GM19467 (cell line): ENCODE measurements at regions not wholly inside any gene's neighbourhood (a gene's known extent, or its start where the extent isn't known, plus 50 kb on each side); places are given as distances from the start of the nearest gene placed in this dataset.
"Not testable (repeated sequence)": the region's sequence is repeated elsewhere in the genome, so short reads cannot be mapped to it uniquely, and the experiment has no call there.

Source experiments
- ATAC-seq: cut with Tn5 transposase; IDR thresholded peaks from one replicate; pipeline ENCODE4 v1.9.1; 2021; ENCODE audit warnings: mild to moderate bottlenecking, moderate library complexity; ENCODE audit not compliant: unreplicated experiment

DNA sequence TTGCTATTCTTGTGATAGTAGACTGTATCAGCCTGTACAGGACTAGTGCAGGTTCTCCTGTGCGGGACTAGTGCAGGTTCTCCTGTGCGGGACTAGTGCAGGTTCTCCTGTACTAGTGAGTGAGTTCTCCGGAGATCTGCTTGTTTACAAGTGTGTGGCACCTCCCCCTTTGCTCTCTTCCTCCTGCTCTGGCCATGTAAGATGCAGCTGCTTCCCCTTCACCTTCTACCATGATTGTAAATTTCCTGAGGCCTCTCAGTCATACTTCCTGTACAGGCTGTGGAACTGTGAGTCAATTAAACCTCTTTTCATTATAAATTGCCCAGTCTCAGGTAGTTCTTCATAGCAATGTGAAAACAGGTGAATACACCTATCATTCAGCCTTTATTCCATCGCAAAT is 289.6 kb downstream of the TEX29 start:
- ATAC-seq: no peak

DNA sequence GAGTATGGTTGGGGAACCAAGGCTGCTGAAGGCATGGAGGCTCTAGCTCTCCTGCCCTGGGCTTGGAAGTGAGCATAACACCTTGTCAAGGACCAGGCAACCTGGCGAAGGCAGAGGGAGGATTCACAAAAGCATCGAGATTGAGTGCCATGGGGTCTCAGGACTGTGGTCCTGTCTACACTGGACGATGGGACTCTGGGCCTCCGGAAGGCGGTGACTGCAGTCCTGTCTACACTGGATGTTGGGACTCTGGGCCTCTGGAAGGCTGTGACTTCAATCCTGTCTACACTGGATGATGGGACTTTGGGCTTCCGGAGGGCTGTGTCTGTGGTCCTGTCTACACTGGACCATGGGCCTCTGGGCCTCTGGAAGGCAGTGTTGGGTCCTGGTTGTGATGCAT is 290.4 kb downstream of the TEX29 start:
- no peak for ATAC-seq

DNA sequence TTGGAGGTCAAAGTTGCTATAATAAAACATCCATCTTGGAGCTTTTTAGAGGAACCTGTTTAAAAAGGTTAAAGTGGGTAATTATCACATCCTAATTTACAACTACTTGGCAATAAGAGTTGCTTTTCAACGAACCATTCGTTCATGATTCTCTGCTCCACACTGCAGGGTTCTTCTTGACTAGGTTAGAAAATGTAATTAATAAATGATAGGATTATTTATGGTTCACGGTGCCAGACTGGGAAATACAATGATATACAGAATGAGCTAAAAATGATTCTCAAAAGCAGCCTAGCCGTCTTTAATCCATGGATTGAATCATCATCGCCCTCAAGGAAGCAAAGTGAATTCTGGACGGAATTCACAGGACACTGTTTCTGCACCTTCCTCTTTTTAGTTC is 291.2 kb downstream of the TEX29 start:
- ATAC-seq: no peak

DNA sequence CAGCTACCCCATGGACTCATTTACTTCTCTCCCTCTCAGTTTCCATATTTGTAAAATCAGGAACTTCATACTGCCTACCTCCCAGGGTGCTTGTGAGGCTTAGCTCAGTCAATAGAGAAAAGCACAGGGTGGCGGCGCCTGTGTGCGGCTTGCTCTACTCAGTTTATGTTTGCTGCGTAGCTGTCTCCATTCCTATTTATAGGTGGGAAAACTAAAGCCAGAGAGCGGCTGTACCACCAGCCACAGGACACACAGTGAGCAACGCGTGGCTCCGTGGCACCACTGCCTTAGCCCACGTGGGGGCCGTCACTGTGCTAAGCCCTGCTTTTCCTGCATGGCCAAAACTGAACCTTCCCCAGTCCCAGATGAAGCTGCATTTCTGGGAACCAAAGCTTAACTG is 292.4 kb downstream of the TEX29 start:
- no peak for ATAC-seq

DNA sequence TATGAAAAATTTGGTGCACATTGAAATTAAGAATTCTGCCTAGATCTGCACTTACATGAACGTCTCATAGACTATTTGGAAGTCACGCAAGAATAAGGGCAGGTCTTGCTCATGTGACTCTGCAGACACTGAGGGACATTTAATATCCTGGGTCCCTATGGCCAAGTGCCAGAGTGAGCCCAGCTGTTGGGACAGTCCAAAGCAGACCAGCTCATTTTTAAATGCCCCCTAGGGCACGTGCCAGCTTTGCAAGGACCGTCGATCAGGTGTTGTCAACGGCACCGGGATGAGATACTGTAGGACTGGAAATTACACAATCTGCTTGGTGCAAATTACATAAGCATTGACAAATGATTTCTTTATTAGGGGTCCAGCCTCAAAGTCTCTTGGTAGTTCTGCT is 293.6 kb downstream of the TEX29 start:
- no peak for ATAC-seq

DNA sequence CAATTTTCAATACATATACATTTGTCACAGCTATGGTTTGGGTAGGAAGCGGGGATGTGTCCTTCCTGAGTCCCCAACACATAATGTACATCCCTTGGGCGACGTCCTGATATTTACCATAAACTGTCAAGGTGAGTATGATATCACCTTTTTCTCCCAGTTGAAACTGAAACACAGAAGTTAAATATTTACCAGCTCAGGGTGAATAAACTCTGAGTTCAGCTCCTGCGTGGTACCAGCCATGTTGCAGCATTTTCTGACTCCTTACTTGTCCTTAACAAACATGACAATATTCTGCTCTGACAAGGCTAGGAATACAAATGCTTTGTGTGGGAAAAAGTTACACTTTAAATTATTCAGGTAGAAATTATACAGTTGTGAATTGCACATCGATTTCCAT is 294.2 kb downstream of the TEX29 start:
- no peak for ATAC-seq

DNA sequence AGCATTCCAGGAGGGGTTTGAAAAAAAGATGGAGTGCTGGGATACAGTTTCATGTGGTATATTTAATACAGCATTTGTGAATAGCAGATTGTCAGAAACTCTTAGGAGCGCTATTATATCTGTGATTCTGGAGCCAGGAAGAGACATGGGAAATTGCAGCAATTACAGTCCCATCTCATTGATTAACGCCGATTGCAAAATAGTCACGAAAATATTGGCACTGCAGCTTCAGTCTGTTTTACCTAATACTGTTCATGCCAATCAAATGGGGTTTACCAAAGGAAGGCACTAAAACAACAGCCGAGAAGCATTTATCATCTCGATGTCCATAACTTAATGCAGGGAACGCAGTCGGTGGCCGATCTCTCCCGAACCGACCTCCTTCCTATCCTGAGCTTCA is 295.8 kb downstream of the TEX29 start:
- no peak for ATAC-seq

DNA sequence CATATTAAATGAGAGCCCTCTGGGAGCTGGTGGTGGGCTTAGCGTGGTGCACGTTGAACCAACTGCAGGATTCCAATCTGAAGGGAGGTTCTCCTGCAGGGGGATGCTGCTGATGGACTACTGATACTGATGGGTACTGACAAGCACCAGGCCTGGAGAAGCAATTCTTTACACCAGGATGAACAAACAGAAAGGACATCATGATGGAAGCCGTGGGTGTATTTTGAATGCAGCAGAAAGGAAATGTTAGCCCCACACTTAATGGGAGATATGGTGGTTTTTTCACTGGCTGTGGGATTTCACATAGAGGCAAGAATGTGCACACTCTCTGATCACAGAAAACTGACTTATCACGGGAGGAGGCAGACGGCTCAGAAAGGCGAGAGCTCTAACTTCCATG is 299.7 kb downstream of the TEX29 start:
- ATAC-seq: no peak

DNA sequence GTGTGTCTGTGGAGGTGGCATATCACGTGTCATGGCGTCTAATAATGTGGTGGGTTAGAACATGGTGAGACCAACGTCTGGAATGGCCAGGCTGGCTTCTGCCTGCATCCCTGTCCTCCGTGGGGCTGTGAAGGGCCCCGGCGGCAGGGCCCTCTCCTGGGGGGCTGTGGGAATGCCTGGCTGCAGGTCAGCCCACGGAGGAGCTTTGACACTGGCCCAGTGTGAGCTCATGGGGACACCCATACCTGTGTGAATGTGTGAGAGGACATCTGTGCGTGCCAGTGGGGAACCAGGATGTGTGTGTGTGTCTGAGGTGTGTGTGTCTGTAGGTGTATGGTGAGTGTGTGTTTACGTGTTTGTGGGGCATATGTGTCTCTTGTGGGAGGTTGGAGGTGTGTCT is 300.1 kb downstream of the TEX29 start:
- no peak for ATAC-seq

DNA sequence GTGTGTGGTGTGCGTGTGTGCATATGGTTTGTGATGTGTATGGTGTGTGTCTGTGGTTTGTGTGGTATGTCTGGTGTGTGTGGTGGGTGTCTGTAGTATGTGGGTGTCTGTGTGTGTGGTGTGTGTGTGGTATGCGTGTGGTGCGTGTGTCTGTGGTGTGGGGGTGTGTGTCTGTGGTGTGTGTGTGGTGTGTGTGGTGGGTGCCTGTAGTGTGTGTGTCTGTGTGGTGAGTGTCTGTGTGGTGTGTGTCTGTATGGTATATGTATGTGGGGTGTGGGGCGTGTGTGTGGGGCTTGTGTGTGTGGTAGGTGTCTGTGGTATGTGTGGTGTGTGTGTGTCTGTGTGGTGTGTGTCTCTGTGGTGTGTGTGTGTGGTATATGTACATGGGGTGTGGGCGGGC is 300.7 kb downstream of the TEX29 start:
- no peak for ATAC-seq

DNA sequence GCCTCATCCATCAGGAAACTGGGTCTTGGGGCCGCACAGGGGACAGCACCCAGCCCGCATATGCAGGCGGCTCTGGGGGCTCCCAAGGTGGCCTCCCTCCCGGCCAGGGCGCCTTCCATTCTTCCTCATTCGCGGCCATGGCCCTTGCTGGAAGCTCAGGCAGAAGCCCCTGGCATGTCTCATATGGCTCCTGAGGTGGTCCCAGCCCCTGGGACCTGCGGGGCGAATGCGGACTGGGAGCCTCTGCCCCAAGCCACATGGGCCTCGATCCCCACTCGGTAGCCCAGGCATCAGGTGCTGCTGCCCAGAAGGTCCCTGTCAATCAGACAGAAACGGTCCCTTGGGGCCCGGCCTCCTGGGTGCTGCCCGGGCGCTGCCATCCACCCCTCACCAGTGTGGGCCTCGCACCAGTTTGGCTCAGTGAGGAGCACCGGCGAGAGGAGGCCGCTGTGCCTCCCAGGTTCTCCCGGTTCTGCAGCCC is 301.6 kb downstream of the TEX29 start:
- ATAC-seq: no peak

DNA sequence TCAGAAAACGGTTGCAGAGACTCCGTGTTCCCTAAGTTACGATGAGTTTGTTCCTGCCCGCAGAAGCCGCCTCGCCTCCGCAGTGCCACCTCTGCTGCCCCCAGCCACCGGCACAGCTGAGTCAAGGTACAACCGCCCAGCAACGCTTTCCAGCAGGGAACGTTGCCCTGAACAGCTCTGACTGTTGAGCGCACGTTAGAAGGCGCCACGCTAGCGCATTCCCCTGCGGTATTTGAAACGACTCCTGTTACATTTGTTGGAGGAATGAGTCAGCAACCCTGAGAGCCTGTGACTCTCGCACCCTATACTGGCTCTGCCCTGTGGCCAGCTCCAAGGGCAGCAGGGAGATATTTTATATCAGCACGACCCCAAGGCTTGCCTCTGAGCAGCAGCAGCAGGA is 302.8 kb downstream of the TEX29 start:
- ATAC-seq: no peak

DNA sequence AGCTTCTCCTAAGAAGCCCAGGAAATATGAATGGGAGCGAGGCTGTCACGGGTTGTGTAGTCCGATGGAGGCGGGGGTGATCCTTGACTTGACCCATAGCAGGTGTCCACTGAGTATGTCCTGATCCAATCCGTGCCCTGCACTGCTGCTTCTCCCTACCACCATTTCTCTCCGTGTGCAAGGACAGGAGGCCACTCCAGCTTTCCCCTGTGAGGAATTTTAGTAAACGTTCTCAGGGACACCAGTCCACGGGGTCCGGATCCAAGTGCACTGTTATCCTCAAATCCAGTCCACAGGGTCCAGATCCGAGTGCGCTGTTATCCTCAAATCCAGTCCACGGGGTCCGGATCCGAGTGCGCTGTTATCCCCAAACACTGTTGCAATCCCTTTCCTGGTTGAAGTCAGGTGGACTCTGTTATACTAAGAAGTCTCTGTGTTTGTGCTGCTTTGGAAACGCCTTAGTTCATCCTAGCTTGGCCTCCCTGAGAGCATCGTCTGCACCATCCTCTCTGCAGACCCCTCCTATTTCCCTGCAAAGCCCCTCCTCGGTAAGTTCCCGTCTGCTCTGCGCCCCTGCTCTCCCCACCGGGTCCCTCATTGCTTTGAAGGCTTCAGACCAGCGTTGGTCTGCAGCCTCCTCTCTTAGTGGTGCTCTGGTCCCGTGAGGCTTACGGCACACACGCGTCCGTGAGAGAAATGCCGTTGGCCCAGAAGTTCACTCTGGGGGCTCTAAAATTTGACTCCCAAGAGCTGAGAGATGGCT is 303.5 kb downstream of the TEX29 start:
- ATAC-seq: no peak

DNA sequence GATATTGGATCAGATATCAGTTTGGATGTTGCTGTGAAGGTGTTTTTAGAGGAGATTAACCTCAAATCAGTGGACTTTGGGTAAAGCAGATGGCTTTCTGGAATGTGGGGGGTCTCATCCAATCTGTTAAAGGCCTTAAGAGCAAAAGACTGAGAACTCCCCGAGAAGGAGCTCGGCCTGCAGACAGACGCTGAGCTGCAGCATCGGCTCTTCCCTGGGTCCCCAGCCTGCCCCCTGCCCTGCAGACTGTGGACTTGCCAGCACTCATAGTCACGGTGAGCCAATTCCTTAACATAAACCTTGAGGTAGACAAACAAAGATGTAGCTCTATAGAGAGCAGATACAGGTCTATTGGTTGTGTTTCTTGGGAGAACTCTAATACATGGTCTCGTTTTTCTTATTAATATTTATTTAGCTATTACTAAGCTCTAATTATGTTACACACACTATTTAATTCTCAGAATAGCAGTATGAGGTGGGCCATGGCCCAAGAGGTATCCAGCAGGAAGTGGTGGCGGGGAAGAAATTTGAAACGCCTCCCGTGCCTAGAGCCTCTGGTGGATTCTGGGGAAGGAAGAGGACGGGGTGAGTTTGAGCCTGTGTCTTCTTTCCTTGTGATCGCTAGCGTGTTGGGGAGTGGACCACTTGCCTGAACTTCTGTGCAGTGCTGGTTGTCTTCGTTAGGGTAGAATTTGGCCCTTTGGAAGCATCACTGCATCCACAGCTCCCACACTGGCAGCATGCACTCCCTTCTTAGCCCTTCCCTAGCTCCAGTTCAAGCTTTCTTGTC is 305.3 kb downstream of the TEX29 start:
- ATAC-seq: no peak

DNA sequence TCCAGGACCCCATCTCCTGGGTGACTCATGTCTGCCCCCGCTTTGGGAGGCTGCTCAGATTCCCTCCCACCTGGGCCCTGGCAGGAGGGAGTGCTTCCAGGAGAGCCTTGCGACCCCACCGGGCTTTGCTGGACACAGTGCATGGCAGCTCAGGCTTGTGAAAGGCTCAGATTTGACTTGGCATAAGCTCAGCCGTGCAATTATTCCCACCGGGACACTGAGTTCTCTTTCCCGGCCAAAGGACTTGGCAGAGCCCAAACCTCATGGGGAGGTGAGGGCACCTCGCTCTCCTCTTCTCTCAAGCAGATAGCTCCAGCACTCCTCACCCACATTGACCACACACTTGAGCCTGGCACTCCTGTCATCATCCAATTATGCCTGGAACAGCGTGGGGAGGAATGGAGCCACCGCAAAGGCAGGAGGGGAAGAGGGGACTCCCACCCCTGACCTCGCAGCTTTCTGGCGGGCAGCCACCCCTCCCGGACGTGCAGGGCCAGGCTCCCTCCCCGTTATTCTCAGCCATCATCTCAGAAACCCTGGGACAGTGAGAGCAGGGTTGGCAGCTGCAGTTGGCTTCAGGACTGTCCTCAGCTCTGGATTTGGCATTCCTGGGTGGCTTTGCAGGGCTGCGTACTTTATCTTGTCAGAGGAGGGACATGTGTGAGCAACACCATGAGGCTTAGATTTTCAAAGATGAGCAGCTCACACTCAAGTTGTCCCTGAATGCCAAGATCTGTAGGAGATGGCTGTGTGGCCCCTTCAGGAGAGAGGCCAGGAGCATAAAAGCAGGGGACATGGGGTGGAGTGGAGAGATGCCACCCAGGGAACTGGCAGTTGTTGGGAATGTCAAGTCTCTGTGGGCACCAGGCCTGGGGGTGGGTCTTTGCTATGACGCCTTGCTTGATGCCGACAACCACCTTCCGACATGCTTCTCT is 306.2 kb downstream of the TEX29 start:
- no peak for ATAC-seq

DNA sequence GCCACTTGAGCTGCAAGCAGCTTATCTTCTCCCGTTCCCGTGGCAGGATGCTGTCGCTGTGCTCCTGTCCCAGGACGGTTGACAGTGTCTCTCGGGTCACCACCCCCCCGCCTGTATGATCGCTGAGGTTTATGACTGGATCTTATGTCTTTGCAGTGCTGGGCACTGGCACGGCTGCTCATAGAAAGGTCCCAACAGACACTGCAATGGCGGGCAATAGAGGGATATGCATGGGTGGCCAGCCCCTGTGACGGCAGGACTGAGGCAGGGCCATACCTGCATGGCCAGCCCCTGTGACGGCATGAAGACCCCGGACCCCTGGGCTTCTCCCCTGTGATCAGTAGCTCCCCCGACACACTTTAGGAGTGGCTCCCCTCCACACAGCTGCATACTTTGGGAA is 307.2 kb downstream of the TEX29 start:
- ATAC-seq: no peak

DNA sequence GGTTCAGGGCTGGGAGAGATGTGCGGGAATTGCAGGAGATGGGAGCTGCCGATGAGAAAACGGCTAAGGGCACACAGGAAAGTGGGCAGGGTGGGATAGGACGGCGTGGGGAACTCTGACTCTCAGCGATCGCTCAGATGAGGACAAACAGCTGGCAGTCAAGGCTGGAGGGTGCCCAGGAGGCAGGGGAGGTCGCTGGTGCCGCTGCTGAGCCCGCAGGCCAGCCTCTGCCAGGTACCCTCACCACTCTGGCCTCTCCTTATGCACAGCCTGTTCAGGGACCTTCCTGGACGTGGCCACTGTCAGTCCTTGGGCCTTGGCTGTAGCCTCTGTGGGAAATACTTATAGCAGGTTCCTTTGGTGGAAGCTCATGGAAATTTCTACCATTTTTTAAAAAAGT is 308.6 kb downstream of the TEX29 start:
- ATAC-seq: no peak

DNA sequence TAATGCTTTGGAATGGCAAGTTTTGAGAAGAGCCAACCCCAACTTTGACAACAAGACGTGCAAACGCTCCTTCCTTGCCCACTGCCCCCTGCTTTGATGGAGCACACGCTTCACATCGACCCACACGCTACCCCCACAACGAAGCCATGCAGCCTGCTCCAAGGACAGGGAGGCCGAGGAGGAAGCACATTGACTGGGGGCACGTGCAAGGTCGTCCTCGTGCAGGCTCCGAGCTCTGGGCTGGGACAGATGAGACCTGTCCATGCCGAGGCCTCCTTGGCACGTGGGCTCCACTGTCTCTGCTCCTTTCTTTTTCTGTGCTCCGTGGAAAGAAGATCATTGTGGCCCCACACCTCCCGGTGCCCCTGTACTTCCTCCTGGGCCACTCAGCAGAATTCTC is 309.0 kb downstream of the TEX29 start:
- no peak for ATAC-seq

DNA sequence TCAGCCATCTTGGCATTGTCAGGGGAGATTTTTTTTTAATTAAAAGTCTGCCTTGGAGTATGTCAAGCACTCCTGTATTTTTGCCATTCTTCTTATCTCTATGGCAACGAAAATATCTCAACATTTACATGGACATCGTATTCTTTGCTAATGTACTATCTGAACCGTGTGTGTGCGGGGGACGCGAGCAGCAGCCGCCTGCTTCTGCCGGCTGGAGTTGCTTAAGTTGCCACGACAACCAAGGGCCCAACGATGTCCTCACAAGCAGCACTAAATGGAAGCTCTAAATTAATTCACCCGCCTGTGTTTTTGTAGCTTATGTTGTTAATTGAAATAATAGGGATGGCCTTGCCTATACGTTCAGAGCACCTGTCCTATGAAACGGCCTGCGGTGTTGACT is 309.5 kb downstream of the TEX29 start:
- no peak for ATAC-seq

DNA sequence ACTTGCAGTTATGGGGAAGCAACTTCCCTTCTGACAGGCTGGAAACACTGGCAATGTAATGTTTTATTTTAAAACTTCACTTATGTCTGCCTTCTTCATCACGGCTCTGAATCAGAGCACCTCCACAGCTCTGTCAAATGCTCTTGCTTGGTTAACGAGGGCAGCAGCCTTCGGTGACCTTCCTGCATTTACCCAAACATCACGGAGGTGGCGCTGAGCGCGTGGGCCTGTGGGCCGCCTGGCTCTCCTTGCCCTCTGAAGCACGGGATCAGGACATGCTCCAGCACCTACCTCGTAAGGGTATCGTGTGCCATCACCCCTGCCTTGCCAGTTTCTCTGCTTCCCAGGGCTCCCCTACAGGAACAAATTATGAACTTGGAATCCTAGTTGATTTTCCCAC is 310.0 kb downstream of the TEX29 start:
- no peak for ATAC-seq

DNA sequence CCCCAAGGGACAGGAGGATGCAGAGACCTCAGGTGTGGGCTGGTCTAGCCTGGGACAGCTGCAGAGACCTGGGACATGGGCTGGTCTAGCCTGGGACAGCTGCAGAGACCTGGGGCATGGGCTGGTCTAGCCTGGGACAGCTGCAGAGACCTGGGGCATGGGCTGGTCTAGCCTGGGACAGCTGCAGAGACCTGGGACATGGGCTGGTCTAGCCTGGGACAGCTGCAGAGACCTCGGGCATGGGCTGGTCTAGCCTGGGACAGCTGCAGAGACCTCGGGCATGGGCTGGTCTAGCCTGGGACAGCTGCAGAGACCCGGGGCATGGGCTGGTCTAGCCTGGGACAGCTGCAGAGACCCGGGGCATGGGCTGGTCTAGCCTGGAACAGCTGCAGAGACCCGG is 310.8 kb downstream of the TEX29 start:
- ATAC-seq: not testable (repeated sequence)
